Activated B cell treated with CpG ODN at 0.5 μM for 24 hours (primary cell): ENCODE measurements at regions not wholly inside any gene's neighbourhood (a gene's known extent, or its start where the extent isn't known, plus 50 kb on each side); places are given as distances from the start of the nearest gene placed in this dataset.

ENCODE experiments used
- ATAC-seq: fragments of 200-7000 bp; cut with Tn5 transposase; one replicate; pipeline ENCODE4 v1.10.0; 2021; ENCODE audit warnings: low read depth, mild to moderate bottlenecking, moderate library complexity
- CTCF ChIA-PET: fragments of 350-600 bp; sonication (Branson Sonifier 250); formaldehyde crosslinking; loops from one replicate; lab custom pipeline; 2021; ENCODE audit warnings: antibody characterized with exemption; lab: Charles Lee
- POLR2A ChIA-PET: fragments of 350-600 bp; sonication (Branson Sonifier 250); formaldehyde crosslinking; loops from one replicate; lab custom pipeline; 2021; ENCODE audit warnings: antibody characterized with exemption; lab: Charles Lee
- DNase-seq: peaks from one replicate; pipeline ENCODE4 v3.0.0; 2022
- H3K27ac Mint-ChIP-seq: one replicate; pipeline ENCODE4 v1.8.0; 2020; ENCODE audit warnings: mixed read lengths
- H3K27me3 Mint-ChIP-seq: one replicate; pipeline ENCODE4 v1.8.0; 2021; ENCODE audit warnings: mixed read lengths
- H3K36me3 Mint-ChIP-seq: one replicate; pipeline ENCODE4 v1.8.0; 2021; ENCODE audit warnings: low read depth, mixed read lengths
- H3K4me1 Mint-ChIP-seq: one replicate; pipeline ENCODE4 v1.8.0; 2021; ENCODE audit warnings: mixed read lengths
- H3K4me3 Mint-ChIP-seq: one replicate; pipeline ENCODE4 v1.8.0; 2020; ENCODE audit warnings: mild to moderate bottlenecking, mixed read lengths
- H3K9me3 Mint-ChIP-seq: one replicate; pipeline ENCODE4 v1.8.0; 2020; ENCODE audit warnings: mixed read lengths
- CTCF ChIP-seq: fragments of 200-600 bp; IDR thresholded peaks from one replicate; pipeline ENCODE4 v1.8.0; 2022; ENCODE audit warnings: antibody characterized with exemption, mild to moderate bottlenecking
- intact Hi-C: fragments of 100-400 bp; cut with micrococcal nuclease; formaldehyde crosslinking; loops from one replicate; pipeline ENCODE4 v1.15.1; 2024

- CTCF ChIA-PET, result no interaction called here
- intact Hi-C loops, result no loop called here
- no peaks in the 10 kb centered on the region for H3K9me3 Mint-ChIP-seq
Measured at GRCh38 chr22:47386812-47387510, 624.5 kb downstream of the TBC1D22A start.

GRCh38 chr22:47384977-47385376 is 622.5 kb downstream of the TBC1D22A start:
- H3K27me3 Mint-ChIP-seq, result no peaks in the 10 kb centered on the region
- no peaks in the 10 kb centered on the region for H3K36me3 Mint-ChIP-seq
- CTCF ChIA-PET, result no interaction called here
- intact Hi-C loops, result no loop called here
- no peak overlapping the region for H3K4me3 Mint-ChIP-seq
- H3K9me3 Mint-ChIP-seq, result no peaks in the 10 kb centered on the region
- DNase-seq, result no peak
- H3K27ac Mint-ChIP-seq, result no peak overlapping the region
- POLR2A ChIA-PET, result no interaction called here
- no peak for ATAC-seq
- H3K4me1 Mint-ChIP-seq, result no peaks in the 10 kb centered on the region
- TF ChIP-seq CTCF, result no peak

More at GRCh38 chr22:47386812-47387510, 624.5 kb downstream of the TBC1D22A start:
- no peak for DNase-seq
- TF ChIP-seq CTCF, result no peak
- POLR2A ChIA-PET, result no interaction called here
- no peak for ATAC-seq
- Mint-ChIP-seq H3K4me3 (no peak overlapping the region), H3K4me1 (no peaks in the 10 kb centered on the region), H3K27ac (no peak overlapping the region), H3K27me3 (no peaks in the 10 kb centered on the region), H3K36me3 (no peaks in the 10 kb centered on the region)

GRCh38 chr22:47382164-47382890 is 619.9 kb downstream of the TBC1D22A start:
- Mint-ChIP-seq H3K27me3 (no peaks in the 10 kb centered on the region), H3K36me3 (no peaks in the 10 kb centered on the region), H3K4me3 (no peak overlapping the region), H3K27ac (no peak overlapping the region), H3K4me1 (no peaks in the 10 kb centered on the region), H3K9me3 (no peaks in the 10 kb centered on the region)
- ChIA-PET CTCF (no interaction called here), POLR2A (no interaction called here)
- TF ChIP-seq CTCF, result no peak
- ATAC-seq, result no peak
- DNase-seq, result no peak
- intact Hi-C loops, result no loop called here

GRCh38 chr22:47381240-47381639 is 618.8 kb downstream of the TBC1D22A start:
- ChIA-PET CTCF (no interaction called here), POLR2A (no interaction called here)
- Mint-ChIP-seq H3K27ac (no peak overlapping the region), H3K27me3 (no peaks in the 10 kb centered on the region), H3K9me3 (no peaks in the 10 kb centered on the region), H3K4me3 (no peak overlapping the region), H3K4me1 (no peaks in the 10 kb centered on the region), H3K36me3 (no peaks in the 10 kb centered on the region)
- no peak for TF ChIP-seq CTCF
- intact Hi-C loops, result no loop called here
- ATAC-seq (no peak), DNase-seq (no peak)

- Mint-ChIP-seq H3K4me1 (no peaks in the 10 kb centered on the region), H3K36me3 (no peaks in the 10 kb centered on the region), H3K4me3 (no peak overlapping the region), H3K27me3 (no peaks in the 10 kb centered on the region), H3K27ac (no peak overlapping the region), H3K9me3 (no peaks in the 10 kb centered on the region)
- ChIA-PET CTCF (no interaction called here), POLR2A (no interaction called here)
- intact Hi-C loops, result no loop called here
- ATAC-seq (no peak), DNase-seq (no peak)
- no peak for TF ChIP-seq CTCF
Measured at GRCh38 chr22:47380692-47381091, 618.2 kb downstream of the TBC1D22A start.
